H1 (cell line): ENCODE measurements at regions not wholly inside any gene's neighbourhood (a gene's known extent, or its start where the extent isn't known, plus 50 kb on each side); places are given as distances from the start of the nearest gene placed in this dataset.

Source experiments
- CTCF ChIA-PET: fragments of 300-600 bp; sonication (Branson Sonifier 250); formaldehyde crosslinking; loops from one replicate; lab custom pipeline; 2021; ENCODE audit not compliant: partially characterized antibody; lab: Charles Lee
- POLR2A ChIA-PET: fragments of 300-600 bp; sonication (Branson Sonifier 250); formaldehyde crosslinking; loops from one replicate; lab custom pipeline; 2021; ENCODE audit warnings: inconsistent platforms; ENCODE audit not compliant: partially characterized antibody; lab: Charles Lee
- DNase-seq, 2 experiments: peaks; one replicate each; pipeline versions ENCODE4 v3.0.0 to v3.0.0-alpha.2; 2010 to 2022; ENCODE audit warnings: low spot score in 2 of 2, low read depth in 1 of 2, mixed read lengths in 1 of 2
- FAIRE-seq: peaks from 2 replicates; lab custom pipeline; 2011; peaks lifted over from hg19 to GRCh38; lab: Jason Lieb, UNC
- H2AFZ ChIP-seq: 2 replicates; pipeline ENCODE4 v1.8.1; 2012; ENCODE audit warnings: low read length, inconsistent platforms
- H2AK5ac ChIP-seq: 2 replicates; pipeline ENCODE4 v1.6.1; 2013; ENCODE audit warnings: low read depth, low read length
- H2BK120ac ChIP-seq: replicated peaks from 2 replicates; pipeline ENCODE3; 2013; ENCODE audit warnings: low read depth, low read length, inconsistent platforms
- H2BK12ac ChIP-seq: 2 replicates; pipeline ENCODE4 v1.6.1; 2013; ENCODE audit warnings: low read depth, low read length
- H2BK15ac ChIP-seq: 2 replicates; pipeline ENCODE4 v1.6.1; 2013; ENCODE audit warnings: low read length
- H2BK20ac ChIP-seq: 2 replicates; pipeline ENCODE4 v1.6.1; 2013; ENCODE audit warnings: low read length
- H2BK5ac ChIP-seq: 2 replicates; pipeline ENCODE4 v1.6.1; 2013; ENCODE audit warnings: low read depth, low read length
- H3K14ac ChIP-seq: 2 replicates; pipeline ENCODE4 v1.6.1; 2013; ENCODE audit warnings: inconsistent platforms; ENCODE audit not compliant: insufficient read length
- H3K18ac ChIP-seq: 2 replicates; pipeline ENCODE4 v1.6.1; 2013; ENCODE audit warnings: low read length; ENCODE audit errors: extremely low read depth
- H3K23ac ChIP-seq: 2 replicates; pipeline ENCODE4 v1.6.1; 2013; ENCODE audit warnings: inconsistent platforms; ENCODE audit not compliant: insufficient read length
- H3K23me2 ChIP-seq: 2 replicates; pipeline ENCODE4 v1.6.1; 2013; ENCODE audit warnings: low read depth, low read length
- H3K27ac ChIP-seq: 2 replicates; pipeline ENCODE4 v1.6.1; 2011; ENCODE audit warnings: low read depth, low read length, inconsistent platforms
- H3K27me3 ChIP-seq, 4 experiments: replicated peaks in 1 of 4; 1 replicate in 1 of 4; 2 replicates in 3 of 4; pipeline versions ENCODE4 v1.6.1 to v1.8.1; 2011 to 2013; ENCODE audit warnings: low read length in 3 of 4, mild to moderate bottlenecking in 3 of 4, inconsistent platforms in 2 of 4, mixed read lengths in 2 of 4, moderate library complexity in 1 of 4; ENCODE audit not compliant: control insufficient read depth in 3 of 4, insufficient read depth in 3 of 4; ENCODE audit errors: extremely low read depth in 1 of 4
- H3K36me3 ChIP-seq, 4 experiments: 2 replicates each; pipeline versions ENCODE4 v1.6.1 to v1.8.1; 2011 to 2013; ENCODE audit warnings: mild to moderate bottlenecking in 4 of 4, low read length in 3 of 4, moderate library complexity in 2 of 4, control low read depth in 1 of 4, inconsistent platforms in 1 of 4; ENCODE audit not compliant: insufficient read depth in 4 of 4, control insufficient read depth in 2 of 4
- H3K4ac ChIP-seq: replicated peaks from 2 replicates; pipeline ENCODE3; 2013; ENCODE audit warnings: low read length, low read depth, mixed read lengths, inconsistent platforms; ENCODE audit not compliant: insufficient read length
- H3K4me1 ChIP-seq, 4 experiments: replicated peaks in 1 of 4; 1 replicate in 1 of 4; 2 replicates in 3 of 4; pipeline versions ENCODE4 v1.6.1 to v1.8.1; 2011 to 2013; ENCODE audit warnings: low read length in 3 of 4, inconsistent platforms in 2 of 4, mixed read lengths in 1 of 4; ENCODE audit not compliant: insufficient read depth in 4 of 4, control insufficient read depth in 3 of 4
- H3K4me2 ChIP-seq, 2 experiments: 2 replicates each; pipeline versions ENCODE4 v1.6.1 to v1.8.1; 2011 to 2013; ENCODE audit warnings: low read depth in 2 of 2, low read length in 2 of 2, control low read depth in 1 of 2, inconsistent platforms in 1 of 2, mild to moderate bottlenecking in 1 of 2; ENCODE audit not compliant: insufficient read depth in 1 of 2
- H3K4me3 ChIP-seq, 4 experiments: fragments of 200-600, 300-600 bp in 1 of 4; sonication (generic), shearing (Covaris generic), sonication (Bioruptor Twin) in 1 of 4; 2 replicates each; pipeline versions ENCODE4 v1.5.1 to v1.8.1; 2011 to 2016; ENCODE audit warnings: low read length in 4 of 4, low read depth in 3 of 4, control low read depth in 2 of 4, inconsistent platforms in 2 of 4, mild to moderate bottlenecking in 2 of 4, mixed read lengths in 1 of 4, moderate library complexity in 1 of 4; ENCODE audit not compliant: insufficient read depth in 2 of 4; ENCODE audit errors: extremely low read depth in 1 of 4
- H3K56ac ChIP-seq: replicated peaks from 2 replicates; pipeline ENCODE3; 2013; ENCODE audit warnings: low read depth, mild to moderate bottlenecking, mixed read lengths, low read length, inconsistent platforms; ENCODE audit not compliant: insufficient read length
- H3K79me1 ChIP-seq: 2 replicates; pipeline ENCODE4 v1.6.1; 2013; ENCODE audit warnings: low read depth, low read length, control low read depth
- H3K79me2 ChIP-seq, 2 experiments: 2 replicates each; pipeline versions ENCODE4 v1.6.1 to v1.8.1; 2012 to 2013; ENCODE audit warnings: low read length in 2 of 2, mild to moderate bottlenecking in 2 of 2, inconsistent platforms in 1 of 2; ENCODE audit not compliant: insufficient read depth in 2 of 2, control insufficient read depth in 1 of 2
- H3K9ac ChIP-seq, 4 experiments: replicated peaks in 1 of 4; 1 replicate in 1 of 4; 2 replicates in 3 of 4; pipeline versions ENCODE4 v1.6.1 to v1.8.1; 2011 to 2013; ENCODE audit warnings: low read depth in 3 of 4, low read length in 3 of 4, control low read depth in 2 of 4, mild to moderate bottlenecking in 2 of 4, moderate library complexity in 2 of 4, inconsistent platforms in 1 of 4; ENCODE audit errors: extremely low read depth in 1 of 4
- H3K9me3 ChIP-seq, 2 experiments: 2 replicates each; pipeline versions ENCODE4 v1.6.1 to v1.8.1; 2012 to 2013; ENCODE audit warnings: mild to moderate bottlenecking in 2 of 2, moderate library complexity in 2 of 2, control low read depth in 1 of 2, inconsistent platforms in 1 of 2, low read depth in 1 of 2, low read length in 1 of 2, mixed read lengths in 1 of 2; ENCODE audit not compliant: insufficient read depth in 2 of 2
- H4K20me1 ChIP-seq, 2 experiments: replicated peaks in 1 of 2; 2 replicates each; pipeline versions ENCODE3 to v1.8.1; 2011 to 2013; ENCODE audit warnings: inconsistent platforms in 2 of 2, low read length in 2 of 2, mild to moderate bottlenecking in 1 of 2; ENCODE audit not compliant: insufficient read depth in 2 of 2, control insufficient read depth in 1 of 2
- H4K5ac ChIP-seq: 2 replicates; pipeline ENCODE4 v1.6.1; 2013; ENCODE audit warnings: low read length, low read depth, mixed read lengths, inconsistent platforms; ENCODE audit not compliant: insufficient read length
- H4K8ac ChIP-seq: 2 replicates; pipeline ENCODE4 v1.8.0; 2013; ENCODE audit warnings: mild to moderate bottlenecking, moderate library complexity, low read length, inconsistent platforms; ENCODE audit not compliant: insufficient read depth; ENCODE audit errors: extremely low read depth
- H4K91ac ChIP-seq: replicated peaks from 2 replicates; pipeline ENCODE3; 2013; ENCODE audit warnings: low read length, mixed read lengths, inconsistent platforms; ENCODE audit not compliant: insufficient read length
- CBX8 ChIP-seq: fragments of 300-800, 300-1000 bp; sonication (generic); IDR thresholded peaks from 2 replicates; pipeline ENCODE4 v1.7.1; 2016; ENCODE audit warnings: low read depth, low read length, borderline replicate concordance
- CTBP2 ChIP-seq: IDR thresholded peaks from 2 replicates; pipeline ENCODE4 v1.7.0; 2011; ENCODE audit warnings: borderline replicate concordance, mild to moderate bottlenecking, moderate library complexity, mixed read lengths, low read length; ENCODE audit not compliant: insufficient read depth, insufficient read length
- EGR1 ChIP-seq: IDR thresholded peaks from 2 replicates; pipeline ENCODE4 v1.6.1; 2011; ENCODE audit warnings: low read depth, low read length, borderline replicate concordance
- EZH2 ChIP-seq: fragments of 200-600 bp; sonication (generic); IDR thresholded peaks from 2 replicates; pipeline ENCODE4 v1.7.1; 2012; ENCODE audit warnings: low read depth, mild to moderate bottlenecking, moderate library complexity, low read length, inconsistent platforms; ENCODE audit not compliant: severe bottlenecking
- GABPA ChIP-seq: IDR thresholded peaks from 2 replicates; pipeline ENCODE4 v1.6.1; 2011; ENCODE audit warnings: mild to moderate bottlenecking, low read length, moderate library complexity, borderline replicate concordance; ENCODE audit not compliant: insufficient read depth
- GTF2F1 ChIP-seq: IDR thresholded peaks from 2 replicates; pipeline ENCODE4 v1.6.1; 2012; ENCODE audit warnings: low read depth, low read length, improper control_type of control experiment, borderline replicate concordance
- MAFK ChIP-seq: IDR thresholded peaks from 2 replicates; pipeline ENCODE4 v1.6.1; 2012; ENCODE audit warnings: low read depth, mild to moderate bottlenecking, improper control_type of control experiment, low read length
- NANOG ChIP-seq: IDR thresholded peaks from 2 replicates; pipeline ENCODE4 v1.6.1; 2011; ENCODE audit warnings: low read length, low read depth, mild to moderate bottlenecking, inconsistent platforms; ENCODE audit not compliant: insufficient read depth, poor library complexity, severe bottlenecking
- PHF8 ChIP-seq: fragments of 200-600 bp; sonication (generic); conservative IDR thresholded peaks from 2 replicates; pipeline ENCODE4 v1.7.1; 2012; ENCODE audit warnings: low read depth, mild to moderate bottlenecking, inconsistent platforms, low read length, moderate library complexity
- RXRA ChIP-seq: IDR thresholded peaks from 2 replicates; pipeline ENCODE4 v1.6.1; 2011; ENCODE audit warnings: low read depth, mild to moderate bottlenecking, low read length, moderate library complexity; ENCODE audit not compliant: insufficient read depth
- SP1 ChIP-seq: IDR thresholded peaks from 2 replicates; pipeline ENCODE4 v1.6.1; 2011; ENCODE audit warnings: low read depth, low read length
- SUZ12 ChIP-seq: fragments of 200-600 bp; sonication (generic); IDR thresholded peaks from 2 replicates; pipeline ENCODE4 v1.6.1; 2012; ENCODE audit warnings: mild to moderate bottlenecking, inconsistent platforms, low read length, moderate library complexity, mixed read lengths
- TAF1 ChIP-seq: IDR thresholded peaks from 2 replicates; pipeline ENCODE4 v1.6.1; 2011; ENCODE audit warnings: mild to moderate bottlenecking, low read depth, low read length
- TBP ChIP-seq: IDR thresholded peaks from 2 replicates; pipeline ENCODE4 v1.6.1; 2011; ENCODE audit warnings: low read depth, low read length, improper control_type of control experiment
- ZNF274 ChIP-seq: IDR thresholded peaks from 2 replicates; pipeline ENCODE4 v1.7.0; 2012; ENCODE audit warnings: low read length, borderline replicate concordance; ENCODE audit errors: extremely low read depth
- WGBS, 2 experiments: shearing (Covaris generic) in 1 of 2; methylation state at CpG; one replicate each; pipeline versions ENCODE4 v1.1.6 to v1.1.7; 2013 to 2015; ENCODE audit warnings: low lambda C conversion rate in 2 of 2, mixed read lengths in 2 of 2, inconsistent platforms in 1 of 2, low coverage in 1 of 2, missing lambda C conversion rate in 1 of 2; ENCODE audit not compliant: insufficient replicate concordance in 2 of 2, insufficient coverage in 1 of 2, insufficient read length in 1 of 2; ENCODE audit errors: extremely low coverage in 1 of 2, missing lambda C conversion rate in 1 of 2; 5-methylcytosine and 5-hydroxymethylcytosine counted together

GRCh38 chr15:81500081-81500480, 126.1 kb upstream of the TMC3 start:
- 87% methylated on average over 4 of the region's 4 CpGs; no CpG with 5 or more reads in 1 of the 2 experiments for WGBS, 2 experiments
- no peak overlapping the region for H3K4ac ChIP-seq
- no peak for FAIRE-seq
- no peak for TF ChIP-seq MAFK
- no peak for TF ChIP-seq SUZ12
- TF ChIP-seq GABPA = no peak
- TF ChIP-seq NANOG = no peak
- no peak for TF ChIP-seq PHF8
- no peak for TF ChIP-seq SP1
- TF ChIP-seq RXRA = no peak
- no peak for TF ChIP-seq GTF2F1
- no peak for TF ChIP-seq EZH2
- no peak for TF ChIP-seq CBX8
- TF ChIP-seq ZNF274 = no peak
- no peak for TF ChIP-seq CTBP2
- TF ChIP-seq EGR1 = no peak
- TF ChIP-seq TBP = no peak
- TF ChIP-seq TAF1 = no peak

More at GRCh38 chr15:81500081-81500480, 126.1 kb upstream of the TMC3 start:
- no peak overlapping the region for H3K27ac ChIP-seq
- H2AFZ ChIP-seq = no peak overlapping the region
- no peak overlapping the region for H2BK5ac ChIP-seq
- no peak overlapping the region for H4K91ac ChIP-seq
- H3K14ac ChIP-seq = no peak overlapping the region
- no peaks in the 10 kb centered on the region for H3K27me3 ChIP-seq
- no peak overlapping the region for H4K5ac ChIP-seq
- H2AK5ac ChIP-seq = no peak overlapping the region
- no peaks in the 10 kb centered on the region for H3K79me1 ChIP-seq
- H3K18ac ChIP-seq = no peak overlapping the region
- no peak overlapping the region for H3K4me2 ChIP-seq
- H3K4me3 ChIP-seq = no peak overlapping the region
- no peaks in the 10 kb centered on the region for H3K4me1 ChIP-seq
- H2BK20ac ChIP-seq = no peak overlapping the region
- H3K9ac ChIP-seq = no peak overlapping the region
- H4K8ac ChIP-seq = no peak overlapping the region
- no peaks in the 10 kb centered on the region for H4K20me1 ChIP-seq
- no peak overlapping the region for H2BK15ac ChIP-seq
- H3K23ac ChIP-seq = no peak overlapping the region
- H2BK120ac ChIP-seq = no peak overlapping the region
- CTCF ChIA-PET = interaction anchor here (0.8 to 1.0 kb wide), 2 partner anchors 99 to 365 kb away, joined by 3 read pairs; no protein-coding TSS in a partner anchor
- no peaks in the 10 kb centered on the region for H3K23me2 ChIP-seq
- H2BK12ac ChIP-seq = no peak overlapping the region
- no peaks in the 10 kb centered on the region for H3K36me3 ChIP-seq
- no peak overlapping the region for H3K56ac ChIP-seq
- no peak for DNase-seq
- H3K79me2 ChIP-seq = no peaks in the 10 kb centered on the region
- POLR2A ChIA-PET = no interaction called here
- H3K9me3 ChIP-seq = no peaks in the 10 kb centered on the region
